Tibial artery (tissue), 4 donors: ENCODE measurements at regions not wholly inside any gene's neighbourhood (a gene's known extent, or its start where the extent isn't known, plus 50 kb on each side); places are given as distances from the start of the nearest gene placed in this dataset.

Source experiments
- DNase-seq, 2 donors: peaks; one replicate each; pipeline ENCODE4 v3.0.0-alpha.2; 2019
- H3K27ac ChIP-seq, 2 donors: fragments of 200-600 bp; sonication (generic) in 1 of 2; 1 replicate in 1 of 2; 2 replicates in 1 of 2; pipeline ENCODE4 v1.5.1; 2018 to 2019; ENCODE audit warnings: mild to moderate bottlenecking in 1 of 2
- H3K27me3 ChIP-seq, 2 donors: fragments of 200-600 bp; sonication (generic) in 1 of 2; one replicate each; pipeline versions ENCODE4 v1.5.1 to v1.6.0; 2016 to 2019
- H3K36me3 ChIP-seq, 3 donors: fragments of 200-600 bp; sonication (generic) in 2 of 3; one replicate each; pipeline ENCODE4 v1.5.1; 2016 to 2019; ENCODE audit warnings: mild to moderate bottlenecking in 2 of 3
- H3K4me1 ChIP-seq, 4 donors: fragments of 200-600 bp; sonication (generic) in 2 of 4; 1 replicate in 3 of 4; 2 replicates in 1 of 4; pipeline ENCODE4 v1.5.1; 2016 to 2019
- H3K4me3 ChIP-seq, 2 donors: fragments of 200-600 bp; sonication (generic) in 1 of 2; 1 replicate in 1 of 2; 2 replicates in 1 of 2; pipeline ENCODE4 v1.5.1; 2018 to 2019; ENCODE audit warnings: mild to moderate bottlenecking in 2 of 2
- H3K9me3 ChIP-seq, 3 donors: fragments of 200-600 bp; sonication (generic) in 1 of 3; one replicate each; pipeline ENCODE4 v1.5.1; 2016 to 2019
- intact Hi-C: fragments of 100-400 bp; cut with DNase I; formaldehyde crosslinking; loops from one replicate; pipeline ENCODE4 v1.15.0; 2023; ENCODE audit warnings: low total_unique reads
- TF ChIP-seq, protein P1 (sequence below), 2 experiments: fragments of 200-600 bp in 1 of 2; fragments of 450-650 bp in 1 of 2; IDR thresholded peaks; one replicate each; pipeline ENCODE4 v1.5.1; 2017 to 2019; ENCODE audit warnings: antibody characterized with exemption in 2 of 2, mild to moderate bottlenecking in 1 of 2, moderate library complexity in 1 of 2

DNA sequence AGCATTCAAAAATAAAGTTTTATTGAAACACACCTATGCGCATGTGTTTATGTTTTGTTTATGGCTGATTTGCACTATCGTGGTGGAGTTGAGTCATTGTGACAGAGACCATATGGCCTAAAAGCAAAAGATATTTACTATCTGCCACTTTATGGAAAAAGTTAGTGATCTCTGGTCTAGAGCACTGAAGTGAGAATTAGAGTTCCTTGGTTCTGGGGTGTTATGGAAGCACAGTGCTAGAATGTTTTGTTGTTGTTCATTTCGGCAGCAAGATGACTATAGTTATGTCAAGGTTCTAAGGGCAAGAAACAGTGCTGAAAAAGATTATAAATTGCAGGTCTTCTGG is 416.5 kb downstream of the SLC4A3 start:
- no peaks in the 10 kb centered on the region for H3K4me1 ChIP-seq

DNA sequence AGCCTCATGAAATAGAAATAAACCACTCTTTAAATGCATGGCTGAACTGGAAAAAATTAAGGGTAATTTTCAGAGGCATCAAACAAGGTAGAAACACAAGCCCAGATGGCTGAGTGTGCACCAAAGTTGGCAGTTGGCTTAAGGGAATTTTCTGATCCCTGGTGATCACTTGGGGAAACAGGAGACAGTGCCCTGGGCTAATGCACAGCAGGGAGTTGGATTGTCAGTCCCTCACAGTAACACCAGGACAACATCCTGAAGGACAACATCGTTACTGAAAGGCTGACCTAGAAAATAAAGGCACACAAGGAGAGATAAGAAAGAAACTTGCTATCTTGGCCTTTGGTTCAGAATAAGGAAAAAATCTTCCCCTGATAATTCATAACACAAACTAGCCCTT is 417.0 kb downstream of the SLC4A3 start:
- TF ChIP-seq, protein P1, sequence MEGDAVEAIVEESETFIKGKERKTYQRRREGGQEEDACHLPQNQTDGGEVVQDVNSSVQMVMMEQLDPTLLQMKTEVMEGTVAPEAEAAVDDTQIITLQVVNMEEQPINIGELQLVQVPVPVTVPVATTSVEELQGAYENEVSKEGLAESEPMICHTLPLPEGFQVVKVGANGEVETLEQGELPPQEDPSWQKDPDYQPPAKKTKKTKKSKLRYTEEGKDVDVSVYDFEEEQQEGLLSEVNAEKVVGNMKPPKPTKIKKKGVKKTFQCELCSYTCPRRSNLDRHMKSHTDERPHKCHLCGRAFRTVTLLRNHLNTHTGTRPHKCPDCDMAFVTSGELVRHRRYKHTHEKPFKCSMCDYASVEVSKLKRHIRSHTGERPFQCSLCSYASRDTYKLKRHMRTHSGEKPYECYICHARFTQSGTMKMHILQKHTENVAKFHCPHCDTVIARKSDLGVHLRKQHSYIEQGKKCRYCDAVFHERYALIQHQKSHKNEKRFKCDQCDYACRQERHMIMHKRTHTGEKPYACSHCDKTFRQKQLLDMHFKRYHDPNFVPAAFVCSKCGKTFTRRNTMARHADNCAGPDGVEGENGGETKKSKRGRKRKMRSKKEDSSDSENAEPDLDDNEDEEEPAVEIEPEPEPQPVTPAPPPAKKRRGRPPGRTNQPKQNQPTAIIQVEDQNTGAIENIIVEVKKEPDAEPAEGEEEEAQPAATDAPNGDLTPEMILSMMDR (IDR thresholded peaks at IDR 0.05), result no peak
- Histone ChIP-seq H3K4me3 (no peak overlapping the region), H3K27me3 (no peaks in the 10 kb centered on the region), H3K9me3 (no peaks in the 10 kb centered on the region), H3K27ac (no peak overlapping the region), H3K36me3 (no peaks in the 10 kb centered on the region), H3K4me1 (no peaks in the 10 kb centered on the region)
- intact Hi-C loops, result no loop called here
- DNase-seq, result no peak

More for the DNA sequence above, 416.5 kb downstream of the SLC4A3 start:
- no peaks in the 10 kb centered on the region for H3K27me3 ChIP-seq
- intact Hi-C loops, result no loop called here
- TF ChIP-seq, protein P1 (IDR thresholded peaks at IDR 0.05), result no peak
- H3K4me3 ChIP-seq, result no peak overlapping the region
- no peaks in the 10 kb centered on the region for H3K9me3 ChIP-seq
- H3K27ac ChIP-seq, result no peak overlapping the region
- no peak for DNase-seq
- no peaks in the 10 kb centered on the region for H3K36me3 ChIP-seq

DNA sequence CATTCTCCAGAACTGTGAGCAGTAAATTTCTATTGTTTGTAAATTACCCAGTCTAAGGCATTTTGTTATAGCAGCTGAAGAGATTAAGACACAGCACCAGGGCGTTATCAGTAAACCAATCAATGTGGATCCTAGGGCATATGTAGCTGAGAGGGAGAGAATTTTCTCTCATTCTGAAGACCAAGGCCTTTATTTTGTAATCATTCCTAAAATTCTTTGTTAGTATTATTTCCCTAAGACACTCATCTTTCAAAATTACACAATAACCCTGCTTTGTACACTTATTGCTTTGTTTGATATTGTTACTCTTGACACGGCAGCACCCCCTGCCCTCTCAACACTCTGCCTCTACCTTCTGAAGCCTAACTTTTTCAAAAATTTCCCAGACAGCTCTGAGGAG is 419.1 kb downstream of the SLC4A3 start:
- Histone ChIP-seq H3K36me3 (no peaks in the 10 kb centered on the region), H3K27ac (no peak overlapping the region), H3K9me3 (no peaks in the 10 kb centered on the region), H3K27me3 (no peaks in the 10 kb centered on the region), H3K4me1 (no peaks in the 10 kb centered on the region), H3K4me3 (no peak overlapping the region)
- intact Hi-C loops, result no loop called here
- no peak for DNase-seq
- TF ChIP-seq, protein P1 (IDR thresholded peaks at IDR 0.05), result no peak

DNA sequence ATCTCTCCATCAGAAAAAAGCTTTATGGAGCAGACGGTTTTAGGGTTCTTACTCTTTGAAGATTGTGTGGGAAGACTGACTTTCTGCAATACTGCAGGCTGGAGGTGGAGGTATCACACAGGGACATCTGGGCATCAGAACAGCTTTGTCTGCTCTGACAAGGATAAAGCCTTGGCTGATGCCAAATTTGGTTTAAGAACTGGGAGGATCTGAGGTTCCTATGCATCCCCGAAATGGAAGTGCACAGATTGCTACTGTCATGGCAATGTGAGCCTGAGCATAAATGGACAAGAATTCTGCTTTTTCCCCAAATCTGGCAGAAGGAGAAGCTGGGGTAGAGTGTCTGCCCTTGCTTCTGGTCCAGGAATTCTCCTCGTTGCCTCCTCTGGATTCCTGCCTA is 424.3 kb downstream of the SLC4A3 start:
- H3K27ac ChIP-seq, result no peak overlapping the region
- H3K4me1 ChIP-seq, result no peaks in the 10 kb centered on the region
- no peaks in the 10 kb centered on the region for H3K27me3 ChIP-seq
- intact Hi-C loops, result no loop called here
- H3K4me3 ChIP-seq, result no peak overlapping the region
- no peaks in the 10 kb centered on the region for H3K36me3 ChIP-seq
- TF ChIP-seq, protein P1 (IDR thresholded peaks at IDR 0.05), result no peak
- peaks cover 0 to 3% (median 0%) of the 10 kb centered on the region in 3 donors for H3K9me3 ChIP-seq
- no peak for DNase-seq

DNA sequence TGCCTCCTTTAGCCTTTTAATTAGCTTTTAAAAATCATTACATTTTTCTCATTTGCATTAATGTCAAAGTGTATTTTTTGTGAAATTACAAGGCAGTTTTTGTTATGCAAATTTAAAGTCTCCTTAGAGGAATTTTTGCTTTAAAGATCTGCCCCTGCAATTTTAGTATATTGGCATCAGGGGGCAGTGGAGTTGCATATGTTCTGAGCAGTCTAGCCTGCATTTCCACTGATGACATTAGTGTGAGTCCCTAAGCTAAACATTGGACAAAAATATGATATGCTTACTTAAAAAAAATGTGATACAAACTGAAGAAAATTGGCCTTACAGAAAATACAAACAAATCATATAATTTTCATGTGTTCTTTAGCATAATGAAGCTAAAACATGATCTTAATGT is 426.5 kb downstream of the SLC4A3 start:
- TF ChIP-seq, protein P1 (IDR thresholded peaks at IDR 0.05), result no peak
- no peak for DNase-seq
- Histone ChIP-seq H3K4me1 (no peaks in the 10 kb centered on the region), H3K36me3 (no peaks in the 10 kb centered on the region), H3K27me3 (no peaks in the 10 kb centered on the region), H3K9me3 (peaks cover 0 to 3% (median 0%) of the 10 kb centered on the region in 3 donors), H3K27ac (no peak overlapping the region), H3K4me3 (no peak overlapping the region)
- intact Hi-C loops, result no loop called here

DNA sequence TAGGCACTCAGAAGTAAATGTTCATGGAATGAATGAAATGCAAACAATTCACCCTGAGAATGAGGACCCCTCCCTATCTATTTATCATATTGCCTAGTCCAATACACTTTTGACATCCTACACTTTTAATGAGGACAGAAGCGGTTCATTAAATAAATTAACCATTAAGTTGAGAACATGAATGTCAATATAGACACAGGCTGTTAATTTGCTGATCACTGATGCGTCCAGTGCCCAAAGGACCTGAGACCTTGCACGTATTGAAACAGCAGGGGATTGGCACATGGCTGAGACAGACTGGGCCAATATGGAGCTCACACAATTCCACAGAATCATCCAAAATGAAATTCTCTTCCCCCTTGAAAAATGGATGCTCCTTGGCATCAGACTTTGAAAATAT is 430.0 kb downstream of the SLC4A3 start:
- Histone ChIP-seq H3K27me3 (no peaks in the 10 kb centered on the region), H3K4me1 (no peaks in the 10 kb centered on the region), H3K4me3 (no peak overlapping the region), H3K9me3 (peaks cover 0 to 3% (median 0%) of the 10 kb centered on the region in 3 donors), H3K27ac (no peak overlapping the region), H3K36me3 (no peaks in the 10 kb centered on the region)
- intact Hi-C loops, result no loop called here
- TF ChIP-seq, protein P1 (IDR thresholded peaks at IDR 0.05), result no peak
- DNase-seq, result no peak
